ENCODE measurements at regions not wholly inside any gene's neighbourhood (a gene's known extent, or its start where the extent isn't known, plus 50 kb on each side); places are given as distances from the start of the nearest gene placed in this dataset.
A peak's percentile ranks its signal among the peaks of the same experiment; 100 is the strongest.

GRCh38 chr2:146870691-146871090 lies 974.1 kb upstream of the ACVR2A start:
- Histone ChIP-seq H3K4me1 (ENCODE audit: control insufficient read depth in 3 of 3, insufficient read depth in 3 of 3, low read length in 3 of 3) (peaks cover 0 to 4% (median 0%) of the 10 kb centered on the region in 3 donors), H3K9me3 (ENCODE audit: control insufficient read depth in 3 of 3, low read length in 3 of 3) (no peaks in the 10 kb centered on the region)

GRCh38 chr2:146869328-146869727 lies 975.5 kb upstream of the ACVR2A start:
- H3K9me3 ChIP-seq (ENCODE audit: control insufficient read depth in 3 of 3, low read length in 3 of 3): no peaks in the 10 kb centered on the region
- no peaks in the 10 kb centered on the region for H3K36me3 ChIP-seq (ENCODE audit: control insufficient read depth in 3 of 3, insufficient read depth in 3 of 3, low read length in 3 of 3)
- H3K27me3 ChIP-seq (ENCODE audit: control insufficient read depth in 3 of 3, insufficient read depth in 3 of 3, low read length in 3 of 3): no peaks in the 10 kb centered on the region
- H3K4me3 ChIP-seq (ENCODE audit: low read length in 3 of 3): no peak overlapping the region
- H3K9ac ChIP-seq (ENCODE audit: low read depth in 1 of 3, low read length in 3 of 3): no peak overlapping the region
- no peak overlapping the region for H3K27ac ChIP-seq (ENCODE audit: low read depth, low read length)
- peaks cover 0 to 4% (median 0%) of the 10 kb centered on the region in 3 donors for H3K4me1 ChIP-seq (ENCODE audit: control insufficient read depth in 3 of 3, insufficient read depth in 3 of 3, low read length in 3 of 3)

More at GRCh38 chr2:146870691-146871090, 974.1 kb upstream of the ACVR2A start:
- no peaks in the 10 kb centered on the region for H3K27me3 ChIP-seq (ENCODE audit: control insufficient read depth in 3 of 3, insufficient read depth in 3 of 3, low read length in 3 of 3)
- no peaks in the 10 kb centered on the region for H3K36me3 ChIP-seq (ENCODE audit: control insufficient read depth in 3 of 3, insufficient read depth in 3 of 3, low read length in 3 of 3)
- H3K27ac ChIP-seq (ENCODE audit: low read depth, low read length): no peak overlapping the region
- no peak overlapping the region for H3K9ac ChIP-seq (ENCODE audit: low read depth in 1 of 3, low read length in 3 of 3)
- H3K4me3 ChIP-seq (ENCODE audit: low read length in 3 of 3): no peak overlapping the region

DNA sequence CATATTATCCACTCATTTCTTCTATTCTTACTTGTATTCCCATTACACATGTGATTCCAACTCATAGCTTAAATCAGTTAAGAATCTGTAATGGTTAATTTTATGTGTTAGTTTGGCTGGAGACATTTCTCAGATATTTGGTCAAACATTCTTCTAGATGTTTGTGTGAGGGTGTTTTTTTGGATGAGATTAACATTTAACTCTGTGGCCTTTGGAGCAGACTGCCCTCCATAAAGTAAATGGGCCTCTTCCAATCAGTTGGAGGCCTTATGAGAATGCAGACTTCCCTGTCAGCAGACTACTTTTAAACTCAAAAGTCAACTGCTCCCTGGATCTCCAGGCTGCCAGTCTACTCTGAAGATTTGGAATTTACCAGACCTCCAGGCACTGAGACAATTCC lies 976.8 kb upstream of the ACVR2A start:
- Histone ChIP-seq H3K4me1 (ENCODE audit: control insufficient read depth in 3 of 3, insufficient read depth in 3 of 3, low read length in 3 of 3) (no peaks in the 10 kb centered on the region), H3K4me3 (ENCODE audit: low read length in 3 of 3) (no peak overlapping the region), H3K9ac (ENCODE audit: low read depth in 1 of 3, low read length in 3 of 3) (no peak overlapping the region), H3K36me3 (ENCODE audit: control insufficient read depth in 3 of 3, insufficient read depth in 3 of 3, low read length in 3 of 3) (no peaks in the 10 kb centered on the region), H3K27me3 (ENCODE audit: control insufficient read depth in 3 of 3, insufficient read depth in 3 of 3, low read length in 3 of 3) (no peaks in the 10 kb centered on the region), H3K27ac (ENCODE audit: low read depth, low read length) (no peak overlapping the region), H3K9me3 (ENCODE audit: control insufficient read depth in 3 of 3, low read length in 3 of 3) (peaks cover 0 to 3% (median 0%) of the 10 kb centered on the region in 3 donors)

DNA sequence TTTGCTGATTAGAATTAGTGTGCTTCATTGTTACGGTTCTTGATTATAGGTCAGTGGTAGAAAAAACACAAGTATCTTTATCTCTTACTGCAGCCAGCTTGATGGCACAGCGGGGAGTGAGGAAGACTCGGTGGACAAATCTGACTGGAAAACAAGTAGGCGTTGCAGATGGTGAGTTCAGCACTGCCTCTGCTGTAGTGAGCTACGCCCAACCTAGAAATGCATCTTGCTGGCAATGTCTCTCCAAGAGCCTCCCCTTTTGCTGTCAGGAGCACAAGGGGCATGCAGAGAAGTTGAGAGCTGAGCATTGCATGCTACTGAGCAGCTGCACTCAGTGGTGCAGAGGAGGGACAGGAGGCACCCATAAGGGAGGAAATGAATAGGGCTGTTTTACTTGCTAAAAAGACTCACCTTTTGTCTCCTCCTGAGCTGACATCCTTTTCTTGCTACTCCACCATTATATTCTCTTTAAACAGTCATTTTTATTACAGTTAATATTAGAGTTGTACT lies 977.3 kb upstream of the ACVR2A start:
- H3K27me3 ChIP-seq (ENCODE audit: control insufficient read depth in 3 of 3, insufficient read depth in 3 of 3, low read length in 3 of 3): no peaks in the 10 kb centered on the region
- no peak overlapping the region for H3K27ac ChIP-seq (ENCODE audit: low read depth, low read length)

GRCh38 chr2:146853741-146854444 lies 990.9 kb upstream of the ACVR2A start:
- H3K4me3 ChIP-seq (ENCODE audit: low read length in 3 of 3): no peak overlapping the region
- H3K9ac ChIP-seq (ENCODE audit: low read depth in 1 of 3, low read length in 3 of 3): no peak overlapping the region
- no peak overlapping the region for H3K27ac ChIP-seq (ENCODE audit: low read depth, low read length)
- no peaks in the 10 kb centered on the region for H3K4me1 ChIP-seq (ENCODE audit: control insufficient read depth in 3 of 3, insufficient read depth in 3 of 3, low read length in 3 of 3)
- no peaks in the 10 kb centered on the region for H3K9me3 ChIP-seq (ENCODE audit: control insufficient read depth in 3 of 3, low read length in 3 of 3)
- no peaks in the 10 kb centered on the region for H3K27me3 ChIP-seq (ENCODE audit: control insufficient read depth in 3 of 3, insufficient read depth in 3 of 3, low read length in 3 of 3)
- H3K36me3 ChIP-seq (ENCODE audit: control insufficient read depth in 3 of 3, insufficient read depth in 3 of 3, low read length in 3 of 3): no peaks in the 10 kb centered on the region

More for the DNA sequence above, 977.3 kb upstream of the ACVR2A start:
- Histone ChIP-seq H3K9ac (ENCODE audit: low read depth in 1 of 3, low read length in 3 of 3) (no peak overlapping the region), H3K4me1 (ENCODE audit: control insufficient read depth in 3 of 3, insufficient read depth in 3 of 3, low read length in 3 of 3) (no peaks in the 10 kb centered on the region), H3K4me3 (ENCODE audit: low read length in 3 of 3) (no peak overlapping the region), H3K9me3 (ENCODE audit: control insufficient read depth in 3 of 3, low read length in 3 of 3) (peaks cover 0 to 3% (median 0%) of the 10 kb centered on the region in 3 donors), H3K36me3 (ENCODE audit: control insufficient read depth in 3 of 3, insufficient read depth in 3 of 3, low read length in 3 of 3) (no peaks in the 10 kb centered on the region)

- Histone ChIP-seq H3K4me3 (ENCODE audit: low read length in 3 of 3) (no peak overlapping the region), H3K36me3 (ENCODE audit: control insufficient read depth in 3 of 3, insufficient read depth in 3 of 3, low read length in 3 of 3) (no peaks in the 10 kb centered on the region)
These were observed 992.2 kb upstream of the ACVR2A start for GRCh38 chr2:146852661-146853060.

GRCh38 chr2:146850746-146851145 lies 994.1 kb upstream of the ACVR2A start:
- Histone ChIP-seq H3K27ac (ENCODE audit: low read depth, low read length) (no peak overlapping the region), H3K9me3 (ENCODE audit: control insufficient read depth in 3 of 3, low read length in 3 of 3) (no peaks in the 10 kb centered on the region), H3K4me1 (ENCODE audit: control insufficient read depth in 3 of 3, insufficient read depth in 3 of 3, low read length in 3 of 3) (no peaks in the 10 kb centered on the region), H3K27me3 (ENCODE audit: control insufficient read depth in 3 of 3, insufficient read depth in 3 of 3, low read length in 3 of 3) (no peaks in the 10 kb centered on the region), H3K4me3 (ENCODE audit: low read length in 3 of 3) (no peak overlapping the region), H3K36me3 (ENCODE audit: control insufficient read depth in 3 of 3, insufficient read depth in 3 of 3, low read length in 3 of 3) (no peaks in the 10 kb centered on the region), H3K9ac (ENCODE audit: low read depth in 1 of 3, low read length in 3 of 3) (no peak overlapping the region)

More at GRCh38 chr2:146852661-146853060, 992.2 kb upstream of the ACVR2A start:
- H3K9me3 ChIP-seq (ENCODE audit: control insufficient read depth in 3 of 3, low read length in 3 of 3): no peaks in the 10 kb centered on the region
- no peaks in the 10 kb centered on the region for H3K4me1 ChIP-seq (ENCODE audit: control insufficient read depth in 3 of 3, insufficient read depth in 3 of 3, low read length in 3 of 3)
- no peak overlapping the region for H3K9ac ChIP-seq (ENCODE audit: low read depth in 1 of 3, low read length in 3 of 3)
- H3K27me3 ChIP-seq (ENCODE audit: control insufficient read depth in 3 of 3, insufficient read depth in 3 of 3, low read length in 3 of 3): no peaks in the 10 kb centered on the region
- no peak overlapping the region for H3K27ac ChIP-seq (ENCODE audit: low read depth, low read length)

DNA sequence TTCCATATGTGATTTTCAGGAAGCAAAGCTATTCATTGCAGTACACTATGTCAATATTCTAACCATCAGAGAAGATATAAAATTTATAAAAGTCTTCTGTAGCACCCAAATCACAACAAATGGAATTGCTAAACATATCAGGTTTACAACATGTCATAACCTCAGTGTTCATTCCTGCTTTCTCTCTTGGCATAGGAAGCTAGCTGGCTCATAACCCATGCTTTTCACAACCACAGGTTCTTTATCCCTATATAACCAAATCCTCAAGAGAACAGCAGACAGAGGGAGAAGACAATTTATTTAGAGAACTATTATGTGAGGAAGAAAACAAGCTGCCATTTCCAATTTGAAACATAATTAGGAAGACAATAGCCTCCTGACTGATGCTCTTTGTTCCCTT lies 997.0 kb upstream of the ACVR2A start:
- H3K4me3 ChIP-seq (ENCODE audit: low read length in 3 of 3): no peak overlapping the region
- no peaks in the 10 kb centered on the region for H3K36me3 ChIP-seq (ENCODE audit: control insufficient read depth in 3 of 3, insufficient read depth in 3 of 3, low read length in 3 of 3)
- H3K27me3 ChIP-seq (ENCODE audit: control insufficient read depth in 3 of 3, insufficient read depth in 3 of 3, low read length in 3 of 3): no peaks in the 10 kb centered on the region
- no peak overlapping the region for H3K9ac ChIP-seq (ENCODE audit: low read depth in 1 of 3, low read length in 3 of 3)
- H3K9me3 ChIP-seq (ENCODE audit: control insufficient read depth in 3 of 3, low read length in 3 of 3): no peaks in the 10 kb centered on the region
- H3K4me1 ChIP-seq (ENCODE audit: control insufficient read depth in 3 of 3, insufficient read depth in 3 of 3, low read length in 3 of 3): no peaks in the 10 kb centered on the region
- H3K27ac ChIP-seq (ENCODE audit: low read depth, low read length): no peak overlapping the region

DNA sequence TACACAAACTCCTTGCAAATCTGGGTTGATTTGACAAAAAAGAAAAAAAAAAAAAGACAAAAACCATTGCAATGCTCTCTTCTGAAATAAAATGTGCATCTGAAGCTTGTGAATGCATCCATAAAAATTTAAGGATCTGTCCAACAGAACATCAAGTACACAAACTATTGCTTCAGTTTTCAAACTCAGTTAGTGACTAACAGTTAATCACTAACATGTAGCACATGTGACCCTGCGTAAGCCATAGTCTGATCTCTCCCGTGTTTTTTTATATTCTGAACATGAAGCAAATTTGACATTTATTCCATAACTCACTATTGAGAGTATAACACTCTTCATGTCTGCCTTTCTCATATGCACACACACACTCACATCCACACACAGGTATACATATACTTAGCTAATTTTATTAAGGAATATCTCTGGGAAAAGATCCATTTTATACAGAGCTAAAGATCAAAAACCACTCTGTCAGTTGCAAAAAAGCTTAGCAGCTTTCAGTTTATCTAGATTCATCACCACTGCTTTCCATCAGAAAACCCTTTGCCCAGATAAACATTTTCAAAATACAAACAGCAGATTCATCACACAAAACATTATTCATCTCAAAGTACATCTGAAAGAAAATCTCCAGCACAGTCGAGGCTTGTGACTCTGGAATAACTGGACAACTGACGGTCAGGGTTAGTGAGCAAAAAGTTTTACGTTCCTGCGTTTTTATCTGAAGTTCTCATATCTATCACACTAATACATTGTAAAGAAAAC lies 1000.4 kb upstream of the ACVR2A start:
- Histone ChIP-seq H3K4me3 (ENCODE audit: low read length in 3 of 3) (no peak overlapping the region), H3K27ac (ENCODE audit: low read depth, low read length) (no peak overlapping the region), H3K4me1 (ENCODE audit: control insufficient read depth in 3 of 3, insufficient read depth in 3 of 3, low read length in 3 of 3) (no peaks in the 10 kb centered on the region), H3K9me3 (ENCODE audit: control insufficient read depth in 3 of 3, low read length in 3 of 3) (no peaks in the 10 kb centered on the region), H3K27me3 (ENCODE audit: control insufficient read depth in 3 of 3, insufficient read depth in 3 of 3, low read length in 3 of 3) (no peaks in the 10 kb centered on the region), H3K36me3 (ENCODE audit: control insufficient read depth in 3 of 3, insufficient read depth in 3 of 3, low read length in 3 of 3) (no peaks in the 10 kb centered on the region), H3K9ac (ENCODE audit: low read depth in 1 of 3, low read length in 3 of 3) (no peak overlapping the region)

DNA sequence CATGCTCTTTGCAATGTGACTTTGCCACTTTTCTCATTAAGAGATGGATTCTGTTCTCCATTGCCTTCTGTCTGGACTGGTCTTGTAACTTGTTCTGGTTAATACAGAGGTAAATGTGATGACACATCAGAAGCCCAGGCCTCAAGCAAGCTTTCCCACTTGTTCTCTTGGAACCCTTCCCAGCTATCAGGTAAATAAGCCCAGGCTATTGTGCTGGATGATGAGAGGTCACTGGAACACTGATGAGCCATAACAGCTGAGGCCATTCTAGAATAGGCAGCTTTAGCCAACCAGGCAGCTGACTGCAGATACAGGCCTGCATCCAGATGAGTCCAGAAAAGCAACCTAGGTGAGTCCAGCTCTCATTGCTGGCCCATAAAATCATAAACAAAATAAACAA lies 1007.0 kb upstream of the ACVR2A start:
- Histone ChIP-seq H3K4me3 (ENCODE audit: low read length in 3 of 3) (no peak overlapping the region), H3K27me3 (ENCODE audit: control insufficient read depth in 3 of 3, insufficient read depth in 3 of 3, low read length in 3 of 3) (no peaks in the 10 kb centered on the region), H3K27ac (ENCODE audit: low read depth, low read length) (peak overlapping the region; percentile 41), H3K36me3 (ENCODE audit: control insufficient read depth in 3 of 3, insufficient read depth in 3 of 3, low read length in 3 of 3) (no peaks in the 10 kb centered on the region), H3K9me3 (ENCODE audit: control insufficient read depth in 3 of 3, low read length in 3 of 3) (no peaks in the 10 kb centered on the region), H3K4me1 (ENCODE audit: control insufficient read depth in 3 of 3, insufficient read depth in 3 of 3, low read length in 3 of 3) (no peaks in the 10 kb centered on the region), H3K9ac (ENCODE audit: low read depth in 1 of 3, low read length in 3 of 3) (no peak overlapping the region)

Measured in skeletal muscle tissue (tissue), 3 donors.